Colonic mucosa (tissue), 4 donors: ENCODE measurements at regions not wholly inside any gene's neighbourhood (a gene's known extent, or its start where the extent isn't known, plus 50 kb on each side); places are given as distances from the start of the nearest gene placed in this dataset.

Experiments
- DNase-seq: peaks from one replicate; pipeline ENCODE4 v3.0.0-alpha.2; 2020
- H3K27ac ChIP-seq: fragments of 200-600 bp; one replicate; pipeline ENCODE4 v1.8.0; 2021
- H3K27me3 ChIP-seq: fragments of 200-600 bp; one replicate; pipeline ENCODE4 v1.8.0; 2021
- H3K36me3 ChIP-seq: fragments of 200-600 bp; one replicate; pipeline ENCODE4 v1.8.0; 2021
- H3K4me1 ChIP-seq: fragments of 200-600 bp; one replicate; pipeline ENCODE4 v1.8.0; 2021; ENCODE audit warnings: mild to moderate bottlenecking
- H3K4me3 ChIP-seq: fragments of 200-600 bp; one replicate; pipeline ENCODE4 v1.8.0; 2021
- H3K9ac ChIP-seq, 2 donors: one replicate each; pipeline ENCODE4 v1.7.0; 2013; ENCODE audit warnings: control low read depth in 2 of 2, low read depth in 2 of 2, low read length in 2 of 2
- H3K9me3 ChIP-seq: fragments of 200-600 bp; one replicate; pipeline ENCODE4 v1.8.0; 2021
- CTCF ChIP-seq: fragments of 200-600 bp; IDR thresholded peaks from one replicate; pipeline ENCODE4 v1.8.0; 2022; ENCODE audit warnings: antibody characterized with exemption, mild to moderate bottlenecking
- intact Hi-C: fragments of 100-400 bp; cut with DNase I; formaldehyde crosslinking; loops from one replicate; pipeline ENCODE4 v1.14.1; 2022
- donor health status: healthy.
- donor health status: DM: no; HTN: no; CAD: no.
- donor health status: DM: no; HTN: no; CAD: no.

- Histone ChIP-seq H3K27me3 (no peaks in the 10 kb centered on the region), H3K4me3 (no peak overlapping the region), H3K9me3 (no peaks in the 10 kb centered on the region), H3K4me1 (no peaks in the 10 kb centered on the region), H3K9ac (no peak overlapping the region), H3K36me3 (no peaks in the 10 kb centered on the region), H3K27ac (no peak overlapping the region)
- no peak for TF ChIP-seq CTCF
- intact Hi-C loops = no loop called here
- no peak for DNase-seq
Measured at GRCh38 chr12:125676366-125676765, 611.1 kb downstream of the AACS start.

- DNase-seq = no peak
- Histone ChIP-seq H3K27ac (no peak overlapping the region), H3K4me1 (no peaks in the 10 kb centered on the region), H3K9ac (no peak overlapping the region), H3K36me3 (no peaks in the 10 kb centered on the region), H3K9me3 (no peaks in the 10 kb centered on the region), H3K4me3 (no peak overlapping the region), H3K27me3 (no peaks in the 10 kb centered on the region)
- no peak for TF ChIP-seq CTCF
- intact Hi-C loops = no loop called here
Measured at GRCh38 chr12:125677829-125678228, 612.6 kb downstream of the AACS start.

- no peaks in the 10 kb centered on the region for H3K4me1 ChIP-seq
- no peaks in the 10 kb centered on the region for H3K36me3 ChIP-seq
- H3K4me3 ChIP-seq = no peak overlapping the region
- no peak overlapping the region for H3K27ac ChIP-seq
- no peaks in the 10 kb centered on the region for H3K27me3 ChIP-seq
- no peak for TF ChIP-seq CTCF
- H3K9me3 ChIP-seq = no peaks in the 10 kb centered on the region
- intact Hi-C loops = no loop called here
- H3K9ac ChIP-seq = no peak overlapping the region
- no peak for DNase-seq
Measured at GRCh38 chr12:125678589-125678993, 613.4 kb downstream of the AACS start.

GRCh38 chr12:125683748-125684381 lies 618.6 kb downstream of the AACS start:
- H3K4me1 ChIP-seq = no peaks in the 10 kb centered on the region
- no peak overlapping the region for H3K9ac ChIP-seq
- no peaks in the 10 kb centered on the region for H3K36me3 ChIP-seq
- no peaks in the 10 kb centered on the region for H3K27me3 ChIP-seq
- peak; percentile 29 for TF ChIP-seq CTCF
- no peak overlapping the region for H3K4me3 ChIP-seq
- no peak overlapping the region for H3K27ac ChIP-seq
- peak; percentile 23 for DNase-seq
- intact Hi-C loops = no loop called here
- no peaks in the 10 kb centered on the region for H3K9me3 ChIP-seq

- H3K9me3 ChIP-seq = no peaks in the 10 kb centered on the region
- H3K36me3 ChIP-seq = no peaks in the 10 kb centered on the region
- H3K9ac ChIP-seq = no peak overlapping the region
- DNase-seq = no peak
- H3K27ac ChIP-seq = no peak overlapping the region
- no peak overlapping the region for H3K4me3 ChIP-seq
- no peaks in the 10 kb centered on the region for H3K4me1 ChIP-seq
- intact Hi-C loops = no loop called here
- no peak for TF ChIP-seq CTCF
- no peaks in the 10 kb centered on the region for H3K27me3 ChIP-seq
Measured at GRCh38 chr12:125684968-125685790, 619.9 kb downstream of the AACS start.
